Thoracic aorta (tissue), 2 donors: ENCODE measurements at regions not wholly inside any gene's neighbourhood (a gene's known extent, or its start where the extent isn't known, plus 50 kb on each side); places are given as distances from the start of the nearest gene placed in this dataset.

Source experiments
- ATAC-seq: fragments of 150-250 bp; one replicate; pipeline ENCODE4 v1.8.0; 2017; ENCODE audit warnings: low read depth; ENCODE audit not compliant: insufficient number of reproducible peaks, low FRiP score
- DNase-seq: peaks from one replicate; pipeline ENCODE4 v3.0.0-alpha.2; 2020; ENCODE audit warnings: low spot score
- H3K27ac ChIP-seq, 2 donors: fragments of 200-600 bp; sonication (generic); 1 replicate in 1 of 2; 2 replicates in 1 of 2; pipeline ENCODE4 v1.5.1; 2016; ENCODE audit warnings: mild to moderate bottlenecking in 2 of 2, moderate library complexity in 2 of 2
- H3K27me3 ChIP-seq: fragments of 200-600 bp; sonication (generic); replicated peaks from 2 replicates; pipeline ENCODE4 v1.6.0; 2016; ENCODE audit warnings: mild to moderate bottlenecking; ENCODE audit not compliant: insufficient read depth
- H3K36me3 ChIP-seq: fragments of 200-600 bp; sonication (generic); one replicate; pipeline ENCODE4 v1.5.1; 2016
- H3K4me1 ChIP-seq, 2 donors: fragments of 200-600 bp; sonication (generic); 1 replicate in 1 of 2; 2 replicates in 1 of 2; pipeline versions ENCODE4 v1.5.1 to v1.6.0; 2016; ENCODE audit warnings: low read depth in 2 of 2, mild to moderate bottlenecking in 1 of 2; ENCODE audit not compliant: control insufficient read depth in 1 of 2
- H3K4me3 ChIP-seq: fragments of 200-600 bp; sonication (generic); 2 replicates; pipeline ENCODE4 v1.5.1; 2016; ENCODE audit warnings: mild to moderate bottlenecking
- H3K9me3 ChIP-seq: fragments of 200-600 bp; sonication (generic); 2 replicates; pipeline ENCODE4 v1.5.1; 2016
- CTCF ChIP-seq: fragments of 200-600 bp; sonication (generic); IDR thresholded peaks from one replicate; pipeline ENCODE4 v1.5.1; 2019; ENCODE audit warnings: antibody characterized with exemption

GRCh38 chr2:79272616-79273015 lies 113.1 kb upstream of the REG3A start:
- no peak for ATAC-seq
- DNase-seq: no peak
- H3K4me1 ChIP-seq: no peaks in the 10 kb centered on the region
- no peaks in the 10 kb centered on the region for H3K27me3 ChIP-seq
- no peak overlapping the region for H3K27ac ChIP-seq
- no peaks in the 10 kb centered on the region for H3K36me3 ChIP-seq
- H3K4me3 ChIP-seq: no peak overlapping the region
- no peak for TF ChIP-seq CTCF
- H3K9me3 ChIP-seq: no peaks in the 10 kb centered on the region

GRCh38 chr2:79271456-79271855 lies 111.9 kb upstream of the REG3A start:
- Histone ChIP-seq H3K4me3 (no peak overlapping the region), H3K9me3 (no peaks in the 10 kb centered on the region), H3K4me1 (no peaks in the 10 kb centered on the region), H3K36me3 (no peaks in the 10 kb centered on the region), H3K27me3 (no peaks in the 10 kb centered on the region), H3K27ac (no peak overlapping the region)
- ATAC-seq: no peak
- no peak for TF ChIP-seq CTCF
- DNase-seq: no peak

- no peaks in the 10 kb centered on the region for H3K36me3 ChIP-seq
- DNase-seq: no peak
- H3K4me3 ChIP-seq: no peak overlapping the region
- no peak overlapping the region for H3K27ac ChIP-seq
- no peaks in the 10 kb centered on the region for H3K27me3 ChIP-seq
- H3K9me3 ChIP-seq: no peaks in the 10 kb centered on the region
- no peak for ATAC-seq
- TF ChIP-seq CTCF: no peak
- H3K4me1 ChIP-seq: no peaks in the 10 kb centered on the region
Observed at GRCh38 chr2:79260848-79261247, 101.3 kb upstream of the REG3A start.

GRCh38 chr2:79259959-79260358 lies 100.4 kb upstream of the REG3A start:
- Histone ChIP-seq H3K9me3 (no peaks in the 10 kb centered on the region), H3K4me1 (no peaks in the 10 kb centered on the region), H3K27me3 (no peaks in the 10 kb centered on the region), H3K36me3 (no peaks in the 10 kb centered on the region), H3K27ac (no peak overlapping the region), H3K4me3 (no peak overlapping the region)
- ATAC-seq (no peak), DNase-seq (no peak)
- no peak for TF ChIP-seq CTCF

- ATAC-seq: no peak
- no peak for DNase-seq
Observed at GRCh38 chr2:79259296-79259695, 99.7 kb upstream of the REG3A start.

More at GRCh38 chr2:79259296-79259695, 99.7 kb upstream of the REG3A start:
- H3K9me3 ChIP-seq: no peaks in the 10 kb centered on the region
- H3K36me3 ChIP-seq: no peaks in the 10 kb centered on the region
- H3K27me3 ChIP-seq: no peaks in the 10 kb centered on the region
- no peak overlapping the region for H3K4me3 ChIP-seq
- TF ChIP-seq CTCF: no peak
- no peak overlapping the region for H3K27ac ChIP-seq
- no peaks in the 10 kb centered on the region for H3K4me1 ChIP-seq
